GM19455 (cell line): ENCODE measurements at regions not wholly inside any gene's neighbourhood (a gene's known extent, or its start where the extent isn't known, plus 50 kb on each side); places are given as distances from the start of the nearest gene placed in this dataset.
"Not testable (repeated sequence)": the region's sequence is repeated elsewhere in the genome, so short reads cannot be mapped to it uniquely, and the experiment has no call there.

Source experiments
- ATAC-seq: cut with Tn5 transposase; IDR thresholded peaks from one replicate; pipeline ENCODE4 v1.9.1; 2021; ENCODE audit not compliant: unreplicated experiment

- ATAC-seq: no peak
Observed at GRCh38 chrX:120753413-120754251, 122.0 kb downstream of the CT47B1 start.

GRCh38 chrX:120752431-120753082 is 122.7 kb upstream of the C1GALT1C1 start:
- no peak for ATAC-seq

DNA sequence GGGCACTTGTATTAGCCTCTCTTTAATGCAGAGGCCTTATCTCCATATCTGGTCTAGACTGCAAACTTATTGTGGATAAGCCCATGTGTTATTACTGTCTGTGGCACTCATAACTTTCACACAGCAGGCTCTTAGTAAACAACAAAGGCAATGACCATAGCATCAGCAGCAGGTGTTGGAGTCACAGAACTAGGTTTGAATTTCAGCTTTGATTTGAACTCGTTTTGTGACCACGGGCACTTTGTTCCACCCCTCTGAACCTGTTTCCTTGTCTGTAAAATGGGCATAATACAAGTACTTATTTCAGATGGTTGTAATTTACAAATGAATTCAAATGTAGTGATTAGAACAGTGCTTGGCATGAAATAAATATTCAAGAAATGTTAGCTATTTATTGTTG is 121.8 kb upstream of the C1GALT1C1 start:
- ATAC-seq: no peak

DNA sequence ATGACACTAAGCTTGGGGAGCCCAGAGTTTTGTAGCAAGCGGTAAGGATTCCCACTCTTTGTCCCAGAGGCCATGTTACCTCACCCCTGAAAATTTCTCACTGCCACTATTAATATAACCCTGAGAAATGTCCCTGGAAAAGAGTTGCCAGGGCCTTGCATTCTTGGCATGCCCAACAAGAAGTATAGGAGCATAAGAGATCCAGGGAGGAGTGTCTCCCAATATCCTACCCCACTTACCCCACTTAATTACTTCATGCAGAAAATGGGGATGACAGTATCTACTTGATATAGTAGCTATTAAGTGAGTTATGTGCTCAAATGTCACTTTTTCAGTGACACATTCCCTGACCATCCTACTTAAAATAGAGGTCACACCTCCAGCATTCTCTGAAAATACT is 120.5 kb upstream of the C1GALT1C1 start:
- no peak for ATAC-seq

GRCh38 chrX:120749141-120749846 is 119.4 kb upstream of the C1GALT1C1 start:
- peak; percentile 84 for ATAC-seq

GRCh38 chrX:120746153-120746552 is 116.3 kb upstream of the C1GALT1C1 start:
- no peak for ATAC-seq

DNA sequence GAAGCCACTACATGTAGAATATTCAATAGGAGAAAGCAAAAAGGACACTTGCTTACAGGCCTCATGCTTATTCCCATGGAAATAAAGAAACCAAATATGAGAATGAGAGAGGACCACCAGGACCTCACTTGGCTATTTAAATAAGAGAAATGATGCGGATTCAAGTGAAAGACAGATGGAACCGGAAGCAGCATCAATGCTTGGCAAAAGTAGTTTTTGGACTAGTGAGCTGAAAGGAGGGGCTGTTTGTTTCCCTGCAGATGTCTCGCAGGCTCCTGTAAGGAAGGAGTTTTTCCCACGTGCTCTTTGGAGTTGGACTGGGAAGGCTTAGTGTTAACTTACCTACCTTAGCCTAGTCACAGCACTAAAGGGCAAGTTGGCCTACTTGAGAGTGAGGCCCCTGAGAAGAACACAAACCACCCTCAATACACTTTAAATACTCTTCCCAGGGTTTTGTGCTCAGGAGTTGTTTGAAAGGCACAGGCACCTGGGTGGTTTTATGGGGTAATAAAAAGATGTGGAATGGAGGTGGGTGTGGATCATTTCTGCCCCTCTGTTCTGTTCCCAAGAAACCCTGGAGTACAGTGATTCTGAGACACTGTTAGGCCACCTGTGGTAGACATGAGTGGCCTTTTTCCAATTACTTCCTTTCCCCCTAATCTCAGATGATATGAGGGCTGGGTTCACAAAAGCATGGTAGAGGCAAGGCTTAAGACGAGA is 113.3 kb upstream of the C1GALT1C1 start:
- no peak for ATAC-seq

GRCh38 chrX:120741452-120741851 is 111.6 kb upstream of the C1GALT1C1 start:
- no peak for ATAC-seq

- no peak for ATAC-seq
Observed at GRCh38 chrX:120740072-120740471, 110.2 kb upstream of the C1GALT1C1 start.

DNA sequence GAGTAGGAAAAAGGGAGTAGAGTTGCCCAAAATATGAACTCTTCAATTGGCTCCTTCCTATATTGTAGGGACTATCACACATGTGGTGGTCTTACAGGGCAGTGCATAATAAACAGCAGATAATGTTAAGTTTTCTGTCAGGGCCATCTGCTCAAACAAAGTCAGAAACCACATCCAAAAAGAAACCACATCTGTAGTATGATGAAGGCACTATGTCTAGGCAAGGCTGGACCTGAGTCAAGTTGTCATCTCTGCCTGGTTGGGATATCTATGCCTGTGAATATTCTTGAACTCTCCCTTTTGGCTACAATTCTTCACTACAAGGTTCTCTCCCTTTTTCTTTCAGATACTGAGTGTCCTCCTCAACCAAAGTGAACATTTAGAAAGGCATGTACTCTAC is 109.4 kb upstream of the C1GALT1C1 start:
- no peak for ATAC-seq

DNA sequence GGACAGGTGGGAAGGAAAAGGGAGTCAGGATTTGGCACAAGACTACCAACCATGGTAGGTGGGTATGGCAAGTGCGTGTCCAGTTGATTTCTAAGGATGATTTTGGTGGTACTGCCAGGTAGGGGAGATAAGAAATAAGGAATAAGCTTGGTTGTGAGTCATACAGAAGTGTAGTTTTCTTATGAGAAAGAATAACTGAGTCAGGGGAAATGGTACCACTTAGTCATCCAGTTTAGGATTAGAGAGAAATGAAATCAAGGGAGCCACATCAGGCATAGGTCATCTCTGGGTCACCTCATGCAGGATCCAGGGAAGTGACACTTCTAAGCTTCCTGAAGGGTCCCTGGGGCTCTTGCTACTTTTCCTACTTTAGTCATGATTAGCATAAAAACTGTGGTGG is 107.1 kb upstream of the C1GALT1C1 start:
- no peak for ATAC-seq

GRCh38 chrX:120735966-120736365 is 106.1 kb upstream of the C1GALT1C1 start:
- no peak for ATAC-seq

DNA sequence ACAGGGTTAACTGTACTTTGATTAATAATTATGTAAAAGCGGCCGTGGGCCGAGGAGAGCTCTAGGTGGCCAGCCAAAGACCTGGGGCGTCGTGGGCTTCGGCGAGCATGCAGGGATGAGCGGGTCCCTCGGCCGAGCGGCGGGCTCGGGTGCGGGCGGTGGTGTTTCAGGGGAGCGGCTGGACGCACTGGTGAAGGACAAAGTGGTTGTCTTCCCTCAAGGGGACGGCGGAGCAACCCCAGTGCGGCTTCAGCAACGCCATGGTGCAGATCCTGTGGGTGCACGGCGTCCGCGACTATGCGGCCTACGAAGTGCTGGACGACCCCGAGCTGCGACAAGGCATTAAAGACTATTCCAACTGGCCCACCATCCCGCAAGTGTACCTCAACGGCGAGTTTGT is 103.0 kb upstream of the C1GALT1C1 start:
- ATAC-seq: no peak

- no peak for ATAC-seq
Observed at GRCh38 chrX:120732461-120732860, 102.6 kb upstream of the C1GALT1C1 start.

DNA sequence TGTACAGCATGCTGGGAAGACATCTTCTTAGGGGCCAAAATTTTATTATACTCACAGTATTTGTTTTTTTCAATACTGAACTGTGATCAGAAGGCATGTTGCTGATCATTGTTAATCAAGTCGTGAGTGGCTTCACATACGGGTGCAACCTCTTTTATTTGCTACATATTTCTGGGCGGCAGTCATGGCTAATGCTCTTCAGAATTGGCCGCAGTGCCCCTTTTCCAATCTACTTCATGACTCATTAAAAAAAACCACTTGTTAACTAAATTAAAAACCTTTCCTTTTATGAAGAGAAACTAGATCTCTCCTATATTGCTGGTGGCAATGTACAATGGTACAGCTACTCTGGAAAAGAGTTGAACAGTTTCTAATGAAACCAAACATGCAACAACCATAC is 101.5 kb upstream of the C1GALT1C1 start:
- ATAC-seq: no peak

DNA sequence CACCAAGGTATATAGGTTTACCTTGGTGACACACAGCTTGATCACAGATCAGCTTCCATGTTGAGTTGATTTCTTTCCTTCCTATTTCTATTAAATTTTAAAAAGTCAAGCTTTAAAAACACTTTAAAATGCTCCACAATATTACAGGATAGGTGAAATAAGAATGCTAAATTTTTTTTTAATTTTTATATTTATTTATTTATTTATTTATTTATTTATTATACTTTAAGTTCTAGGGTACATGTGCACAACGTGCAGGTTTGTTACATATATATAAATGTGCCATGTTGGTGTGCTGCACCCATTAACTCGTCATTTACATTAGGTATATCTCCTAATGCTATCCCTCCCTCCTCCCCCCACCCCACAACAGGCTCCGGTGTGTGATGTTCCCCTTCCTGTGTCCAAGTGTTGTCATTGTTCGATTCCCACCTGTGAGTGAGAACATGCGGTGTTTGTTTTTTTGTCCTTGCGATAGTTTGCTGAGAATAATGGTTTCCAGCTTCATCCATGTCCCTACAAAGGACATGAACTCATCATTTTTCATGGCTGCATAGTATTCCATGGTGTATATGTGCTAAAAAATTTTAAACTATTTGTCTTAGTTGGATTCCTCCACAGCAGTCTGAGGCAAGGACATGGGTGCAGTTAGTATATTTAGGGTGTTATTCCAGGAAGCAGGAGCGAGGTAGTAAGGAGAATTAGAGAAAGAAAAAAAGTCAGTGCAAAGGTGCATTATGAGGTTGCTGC is 99.8 kb upstream of the C1GALT1C1 start:
- not testable (repeated sequence) for ATAC-seq

GRCh38 chrX:120727911-120728310 is 98.1 kb upstream of the C1GALT1C1 start:
- ATAC-seq: no peak

DNA sequence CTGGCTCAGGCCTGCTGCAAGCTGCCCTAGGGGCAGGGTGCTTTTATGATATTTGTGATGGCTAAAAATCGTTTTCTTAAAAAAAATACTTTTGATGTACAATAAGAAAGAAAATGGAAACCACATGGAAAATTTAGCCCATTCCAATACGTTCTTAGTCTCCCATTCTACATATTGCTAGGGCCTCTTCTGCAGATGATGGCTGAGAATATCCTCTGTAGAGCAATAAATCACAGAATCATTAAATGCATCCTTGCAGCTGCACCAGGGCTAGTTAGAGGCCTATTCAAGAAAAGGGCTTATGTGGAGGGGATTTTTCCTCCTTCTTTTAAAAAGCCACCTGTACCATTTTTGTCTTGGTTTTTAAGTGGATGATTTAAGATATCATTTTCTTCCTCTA is 97.6 kb upstream of the C1GALT1C1 start:
- ATAC-seq: no peak

DNA sequence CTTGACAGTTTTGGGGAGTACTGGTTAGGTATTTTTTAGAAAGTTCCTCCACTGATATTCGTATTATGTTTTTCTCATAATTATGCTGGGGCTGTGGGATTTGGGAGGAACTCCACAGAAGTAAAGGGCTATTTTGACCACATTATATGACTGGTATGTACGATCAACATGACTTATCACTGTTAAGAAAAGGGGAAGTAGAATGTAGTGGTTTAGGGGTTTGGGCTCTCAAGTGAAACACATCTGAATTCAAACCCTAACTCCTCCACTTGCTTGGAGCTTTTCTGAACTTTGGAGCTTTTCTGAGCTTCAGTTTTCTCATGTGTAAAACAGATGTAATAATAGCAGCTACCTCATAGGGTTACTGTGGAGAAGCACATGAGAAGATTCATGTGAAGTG is 96.4 kb upstream of the C1GALT1C1 start:
- peak; percentile 98 for ATAC-seq

GRCh38 chrX:120725874-120726273 is 96.0 kb upstream of the C1GALT1C1 start:
- no peak for ATAC-seq

- ATAC-seq: no peak
Observed at GRCh38 chrX:120719622-120720021, 89.8 kb upstream of the C1GALT1C1 start.
